CD4-positive, alpha-beta T cell treated with Interleukin-6 at 100 ng/mL for 8 hours (primary cell): ENCODE measurements at regions not wholly inside any gene's neighbourhood (a gene's known extent, or its start where the extent isn't known, plus 50 kb on each side); places are given as distances from the start of the nearest gene placed in this dataset.

Experiments
- DNase-seq: peaks from one replicate; pipeline ENCODE4 v3.0.0-alpha.2; 2020; ENCODE audit warnings: mixed read lengths, low spot score

DNA sequence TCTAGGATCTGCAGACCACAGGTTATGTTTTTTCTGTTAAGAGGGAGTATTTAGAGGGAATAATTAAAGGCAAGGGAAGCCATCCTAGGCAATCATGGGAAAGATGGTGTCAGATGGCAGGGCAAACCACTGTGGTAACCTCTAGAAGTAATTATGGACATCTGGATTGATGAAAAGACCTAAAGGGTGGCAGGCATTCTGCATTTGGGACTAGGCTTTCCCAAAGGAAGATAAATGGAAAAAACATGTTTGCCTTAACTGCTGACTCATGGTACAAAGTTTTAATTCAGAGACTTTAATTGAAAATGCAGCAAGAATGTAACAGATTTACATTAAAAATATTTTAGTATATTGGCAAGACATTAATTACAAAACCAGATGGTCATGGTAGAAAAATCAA is 88.1 kb downstream of the TMEM30B start:
- DNase-seq, result no peak

DNA sequence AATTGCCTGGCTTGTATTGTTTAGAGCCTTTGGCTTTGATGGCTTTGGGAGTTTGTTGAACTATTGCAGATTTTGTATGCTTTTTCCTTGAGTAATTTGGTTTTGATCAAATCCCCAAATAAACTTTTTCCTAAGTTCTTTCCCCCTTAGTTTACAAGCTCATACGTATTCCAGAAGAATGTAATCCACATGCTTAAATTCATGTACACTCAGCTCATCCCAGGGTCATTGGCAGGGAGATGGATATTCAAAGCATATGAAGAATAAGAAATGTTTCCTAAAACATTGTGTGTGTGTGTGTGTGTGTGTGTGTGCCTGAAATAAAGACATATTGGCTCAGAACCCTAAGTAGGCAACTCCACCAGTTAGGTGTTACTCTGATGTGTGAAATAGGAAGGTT is 89.4 kb downstream of the TMEM30B start:
- no peak for DNase-seq

DNA sequence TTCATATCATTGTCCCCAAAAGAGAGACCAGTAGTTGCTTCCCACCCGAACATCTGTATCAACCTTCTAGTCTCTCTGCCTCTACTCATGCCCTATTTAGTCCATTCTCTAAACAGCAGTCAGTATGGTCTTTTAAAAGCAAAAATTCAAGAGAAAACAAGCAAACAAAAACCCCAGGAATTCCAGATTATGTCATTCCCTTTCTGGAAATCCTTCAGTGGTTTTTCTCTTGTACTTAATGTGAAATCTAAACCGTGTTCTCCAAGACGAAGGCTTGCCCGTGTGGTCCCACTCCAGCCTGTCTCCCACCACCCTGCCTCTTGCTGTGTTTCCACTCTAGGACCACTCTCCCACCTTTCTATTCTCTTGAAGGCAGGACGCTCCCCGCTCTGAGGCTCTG is 90.8 kb downstream of the TMEM30B start:
- no peak for DNase-seq

DNA sequence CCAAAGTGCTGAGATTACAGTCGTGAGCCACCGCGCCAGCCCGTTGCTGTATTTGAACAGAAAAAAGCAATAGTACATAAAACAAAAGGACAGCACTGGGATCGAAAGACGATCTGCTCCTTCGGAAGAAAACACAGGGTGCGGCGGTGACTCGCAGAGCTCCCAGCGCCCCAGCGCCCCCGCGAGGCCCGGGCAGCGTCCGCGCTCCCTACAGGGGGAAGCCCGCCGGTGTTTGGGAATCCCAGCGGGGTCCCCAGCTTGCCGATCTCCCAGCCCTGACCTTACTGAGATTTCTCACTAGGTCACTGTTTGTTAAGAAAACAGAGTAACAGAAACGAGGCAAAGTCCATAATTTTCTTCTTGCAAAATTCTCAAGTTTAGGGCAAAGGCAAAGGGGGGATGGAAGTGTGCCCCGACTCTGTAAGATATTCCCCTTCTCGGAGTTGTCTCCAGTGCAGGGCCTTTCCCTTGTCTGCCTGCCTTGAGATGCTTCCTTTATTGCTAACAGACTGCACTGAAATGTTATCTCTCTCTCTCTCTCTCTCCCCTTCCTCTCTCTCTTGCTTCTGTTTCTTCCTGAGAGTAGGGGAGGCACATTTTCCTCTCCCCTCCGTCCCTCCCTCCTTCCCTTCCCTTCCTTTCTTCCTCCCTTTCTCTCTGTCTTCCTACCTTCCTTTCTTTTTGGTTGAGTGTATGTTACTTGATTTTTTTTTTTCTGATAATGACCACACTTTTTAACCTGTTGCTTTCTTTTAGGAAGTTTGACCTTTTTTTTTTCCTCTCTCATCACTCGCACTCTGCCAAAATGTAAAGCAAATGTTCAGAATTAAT is 91.9 kb downstream of the TMEM30B start:
- no peak for DNase-seq

DNA sequence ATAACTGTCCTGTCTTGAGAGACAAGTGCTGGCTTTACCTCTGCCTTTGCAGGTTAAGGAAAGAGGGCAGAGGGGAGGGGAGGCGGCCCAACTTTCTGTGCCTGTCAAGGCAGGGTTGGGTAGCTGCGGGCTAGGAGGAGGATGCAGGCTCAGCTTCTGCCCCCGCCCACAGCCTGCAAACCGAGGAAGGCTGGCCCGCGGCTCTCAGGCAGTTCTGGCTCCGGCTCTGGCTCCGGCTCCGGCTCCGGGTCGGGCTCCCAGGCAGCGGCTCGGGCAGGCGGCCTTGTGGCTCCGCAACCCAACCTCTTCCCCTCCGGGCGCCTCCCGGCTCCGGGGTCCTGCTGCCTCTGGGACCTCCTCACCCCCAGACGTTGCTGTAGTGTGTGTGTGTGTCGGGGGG is 92.9 kb downstream of the TMEM30B start:
- no peak for DNase-seq

DNA sequence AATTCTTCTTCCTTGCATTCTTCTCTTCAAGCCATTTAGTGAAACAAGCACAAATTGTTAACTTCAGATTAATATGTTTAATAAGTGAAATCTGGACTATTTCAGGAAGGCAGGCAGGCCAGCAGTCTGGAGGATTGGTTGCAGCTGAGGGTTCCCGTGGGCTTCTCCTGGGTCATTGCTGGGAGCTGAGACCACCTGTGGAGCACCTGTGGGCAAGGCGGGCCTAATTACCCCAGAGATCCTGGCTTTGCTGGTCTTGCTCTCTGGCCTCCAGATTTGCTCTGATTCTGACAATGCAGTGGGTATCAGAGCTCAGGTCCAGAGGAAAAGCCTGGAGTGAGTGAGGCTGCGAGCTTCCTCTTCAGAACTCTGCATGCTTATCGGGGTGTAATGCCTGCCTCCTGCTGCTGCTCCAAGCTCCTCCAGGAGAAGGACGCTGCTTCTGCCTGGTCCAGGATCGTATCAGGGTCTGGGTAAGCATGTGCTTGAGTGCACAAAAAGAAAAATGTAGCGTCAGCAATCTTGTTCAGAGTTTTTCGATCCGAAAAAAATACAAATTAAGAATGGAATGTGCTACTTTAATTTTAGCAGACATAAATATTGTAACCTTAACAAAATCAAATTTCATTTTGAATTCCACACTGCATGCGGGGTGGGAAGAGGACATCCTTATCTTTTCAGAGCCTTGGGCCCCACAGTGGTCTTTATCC is 93.8 kb downstream of the TMEM30B start:
- no peak for DNase-seq

DNA sequence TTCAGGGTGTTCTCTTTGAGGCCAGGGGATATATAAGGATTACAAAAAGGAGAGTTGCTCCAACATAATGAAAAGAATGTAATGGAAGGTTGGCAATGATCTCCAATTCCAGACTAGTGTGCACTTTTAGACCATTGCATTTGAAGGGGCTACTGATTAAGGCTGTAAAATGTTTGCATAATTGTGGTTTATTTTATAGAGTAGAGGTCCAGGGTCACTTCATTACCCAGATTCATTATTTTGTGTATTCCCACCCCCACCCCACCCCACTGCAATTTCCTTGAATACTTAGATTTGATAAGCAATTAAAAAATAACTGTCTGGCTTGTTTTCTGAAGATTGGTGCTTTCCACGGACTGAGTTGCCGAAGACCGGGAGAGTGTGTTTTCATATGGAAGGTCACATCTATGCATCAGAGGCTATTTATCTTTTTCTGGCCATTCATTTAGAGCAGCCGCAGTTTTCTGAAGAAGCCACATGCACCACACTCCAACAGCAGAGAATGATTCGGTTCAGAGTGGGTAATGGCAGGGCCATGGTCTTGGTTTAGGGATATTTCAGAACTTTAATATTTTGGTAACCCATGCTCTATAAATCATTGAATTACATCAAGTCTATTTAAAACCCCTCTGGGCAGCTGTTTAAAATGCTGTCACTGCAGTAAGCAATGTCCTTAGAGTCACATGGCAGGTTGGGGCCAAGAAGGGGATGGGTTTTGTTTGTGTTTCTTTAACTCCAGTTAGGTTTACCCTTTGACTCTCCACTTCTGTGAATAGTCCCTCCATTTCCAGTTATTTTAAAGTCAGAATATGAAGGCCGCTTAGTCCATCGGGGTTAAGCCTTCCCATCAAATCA is 94.6 kb downstream of the TMEM30B start:
- DNase-seq, result no peak

DNA sequence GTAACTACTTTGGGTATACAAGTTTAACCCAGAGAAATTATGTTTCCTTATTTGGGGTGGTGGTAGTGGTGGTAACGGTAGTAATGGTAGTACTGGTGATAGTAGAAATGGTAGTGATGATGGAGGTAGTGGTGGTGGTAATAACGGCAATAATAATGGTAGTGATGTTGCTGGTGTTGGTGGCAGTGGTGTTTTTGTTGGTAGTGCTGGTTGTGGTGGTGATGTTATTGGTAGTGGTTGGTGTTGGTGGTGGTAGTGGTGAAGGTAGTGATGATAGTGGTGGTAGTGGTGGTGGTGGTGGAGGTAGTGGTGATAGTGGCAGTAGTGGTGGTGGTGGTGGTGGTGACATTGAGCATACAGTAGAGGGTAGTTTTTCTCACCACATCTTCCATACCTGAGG is 95.6 kb downstream of the TMEM30B start:
- DNase-seq, result no peak

DNA sequence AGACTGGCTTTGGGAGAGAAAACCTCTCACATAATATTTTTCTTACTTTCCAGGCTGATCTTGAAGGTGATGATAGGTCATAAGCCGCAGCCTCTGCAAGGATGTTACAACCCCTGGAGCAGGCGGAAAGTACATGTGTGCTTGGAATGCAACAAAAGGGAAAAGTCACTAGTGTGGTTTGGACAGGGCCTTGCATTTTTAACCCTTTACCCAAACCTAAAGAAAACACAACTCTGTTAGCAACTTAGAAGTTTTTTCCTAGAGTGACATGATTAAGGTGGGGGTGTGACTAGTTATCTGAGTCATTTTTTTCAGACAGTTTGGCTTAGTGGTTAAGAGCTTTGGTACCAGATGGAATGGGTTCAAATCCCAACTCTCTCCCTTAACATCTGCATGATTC is 97.0 kb downstream of the TMEM30B start:
- DNase-seq, result no peak

DNA sequence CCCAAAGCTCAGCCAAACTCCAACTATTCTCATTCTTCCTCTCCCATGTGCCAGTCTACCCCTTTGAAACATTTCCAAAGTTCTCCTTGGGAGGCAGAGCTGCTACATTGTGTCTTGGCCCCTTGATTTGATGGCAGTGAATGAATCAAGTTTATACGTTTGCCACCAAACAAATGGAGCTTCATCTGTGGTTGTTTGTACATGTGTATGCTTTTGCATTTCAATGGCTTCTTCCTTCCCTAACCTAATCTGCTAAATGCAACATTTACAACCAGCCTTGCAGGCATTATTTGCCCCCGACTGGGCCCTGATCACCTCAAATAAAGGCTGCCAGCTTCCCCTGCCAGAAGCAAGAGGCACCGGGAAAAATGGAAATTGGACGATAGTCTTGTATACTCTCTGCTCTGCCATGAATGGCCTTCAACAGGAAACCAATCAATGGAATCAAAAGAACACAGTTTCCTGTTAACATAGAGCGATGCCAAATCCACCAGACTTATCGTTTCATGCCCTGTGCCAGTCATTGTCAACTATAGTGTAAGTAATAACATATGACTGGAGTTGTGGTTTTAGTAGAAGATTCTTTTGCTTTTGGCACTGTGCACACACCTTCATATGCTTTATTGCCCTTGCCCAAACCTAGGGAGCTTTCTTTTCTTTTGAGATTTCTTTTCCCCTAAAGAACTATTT is 97.8 kb downstream of the TMEM30B start:
- DNase-seq, result no peak

DNA sequence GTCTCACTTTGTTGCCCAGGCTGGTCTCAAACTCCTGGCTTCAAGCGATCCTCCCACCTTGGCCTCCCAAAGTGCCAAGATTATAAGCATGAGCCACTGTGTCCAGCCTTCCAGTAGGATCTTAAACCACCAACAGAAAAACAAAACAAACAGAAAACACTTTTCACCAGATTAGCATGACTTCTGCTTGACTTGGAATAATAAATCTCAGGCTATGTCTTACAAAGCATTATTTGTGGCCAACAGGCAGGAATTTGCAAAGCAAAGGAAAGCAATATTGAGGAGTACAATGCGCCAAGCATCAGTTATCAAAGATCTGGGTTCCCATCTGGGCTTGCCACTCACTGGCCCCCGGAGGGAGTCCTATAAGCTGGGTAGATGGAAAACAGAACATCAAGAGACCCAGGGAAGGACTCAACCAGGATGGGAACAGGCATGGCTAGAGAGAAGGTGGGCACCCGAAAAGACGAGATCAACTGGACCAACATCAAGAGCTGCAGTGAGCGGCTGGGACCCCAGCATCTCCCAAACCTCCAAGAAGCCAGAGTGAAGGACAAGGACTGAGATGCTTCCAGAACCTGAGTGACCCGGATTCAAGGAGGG is 101.2 kb downstream of the TMEM30B start:
- no peak for DNase-seq

DNA sequence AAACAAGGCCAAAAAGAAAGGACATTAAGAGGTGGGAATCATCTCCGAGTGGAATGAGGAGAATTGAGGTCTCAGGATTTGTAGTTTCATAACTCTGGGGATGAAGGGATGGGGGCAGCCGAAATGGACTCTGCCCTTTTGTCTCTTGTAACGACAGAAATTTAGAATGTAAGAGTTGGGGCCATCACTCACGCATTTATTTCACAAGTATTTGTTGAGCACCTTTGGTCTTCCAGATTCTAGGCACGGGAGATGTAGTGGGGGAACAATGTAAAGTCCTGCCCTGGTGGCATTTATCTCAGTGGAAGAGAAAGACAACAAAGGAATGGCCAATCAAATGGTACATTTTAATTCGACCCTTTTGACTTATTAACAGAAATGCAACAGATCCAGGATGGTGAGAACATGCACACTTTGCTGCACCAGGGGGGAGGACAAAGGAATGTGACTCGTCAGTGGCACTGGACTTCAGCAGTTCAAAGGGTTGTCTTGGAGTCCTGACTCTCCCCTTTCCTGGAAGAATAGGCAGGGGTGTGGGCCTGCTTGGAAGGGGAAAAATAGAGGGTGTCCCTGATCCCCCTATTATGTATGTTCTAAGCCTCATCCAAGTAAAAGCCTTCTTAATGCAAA is 102.0 kb downstream of the TMEM30B start:
- no peak for DNase-seq

DNA sequence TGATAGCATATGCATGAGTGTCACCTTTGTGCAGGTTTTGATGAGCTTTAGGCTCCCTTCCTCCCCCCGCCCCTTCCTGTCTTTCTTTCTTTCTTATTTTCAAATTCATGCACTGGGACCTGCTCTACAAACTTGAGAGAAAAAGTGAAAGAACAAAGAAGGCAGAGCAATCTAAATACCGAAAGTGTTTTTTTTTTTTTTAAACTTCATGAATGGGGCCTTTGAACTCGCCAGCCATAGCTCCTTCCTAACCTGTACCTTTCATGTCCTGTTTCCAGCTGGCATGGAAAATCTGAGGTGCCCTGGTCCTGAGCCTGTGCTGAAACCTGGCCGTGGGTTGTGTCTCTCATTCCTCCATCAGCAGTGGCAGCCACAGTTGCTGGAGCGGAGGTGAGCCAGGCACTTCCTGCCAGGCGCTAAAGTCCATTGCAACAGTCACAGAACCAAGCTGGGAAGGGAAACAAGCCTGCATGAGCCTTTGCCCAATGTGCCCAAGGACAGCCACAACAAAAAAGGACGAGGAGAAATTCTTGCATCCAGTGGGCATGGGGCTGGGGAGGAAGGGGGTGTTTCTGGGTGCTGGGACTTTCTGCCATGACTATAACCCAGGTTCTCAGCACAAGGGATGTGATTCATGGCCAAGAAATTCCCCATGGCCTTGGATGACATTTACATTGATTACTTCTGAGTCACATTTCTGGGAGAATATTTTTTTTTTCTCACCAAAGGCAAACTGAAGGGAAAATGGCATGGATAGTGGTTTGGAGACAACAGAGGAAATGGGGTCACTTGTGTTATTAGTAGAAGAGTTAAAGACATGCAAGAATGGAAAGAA is 102.7 kb downstream of the TMEM30B start:
- peak; percentile 3 for DNase-seq

DNA sequence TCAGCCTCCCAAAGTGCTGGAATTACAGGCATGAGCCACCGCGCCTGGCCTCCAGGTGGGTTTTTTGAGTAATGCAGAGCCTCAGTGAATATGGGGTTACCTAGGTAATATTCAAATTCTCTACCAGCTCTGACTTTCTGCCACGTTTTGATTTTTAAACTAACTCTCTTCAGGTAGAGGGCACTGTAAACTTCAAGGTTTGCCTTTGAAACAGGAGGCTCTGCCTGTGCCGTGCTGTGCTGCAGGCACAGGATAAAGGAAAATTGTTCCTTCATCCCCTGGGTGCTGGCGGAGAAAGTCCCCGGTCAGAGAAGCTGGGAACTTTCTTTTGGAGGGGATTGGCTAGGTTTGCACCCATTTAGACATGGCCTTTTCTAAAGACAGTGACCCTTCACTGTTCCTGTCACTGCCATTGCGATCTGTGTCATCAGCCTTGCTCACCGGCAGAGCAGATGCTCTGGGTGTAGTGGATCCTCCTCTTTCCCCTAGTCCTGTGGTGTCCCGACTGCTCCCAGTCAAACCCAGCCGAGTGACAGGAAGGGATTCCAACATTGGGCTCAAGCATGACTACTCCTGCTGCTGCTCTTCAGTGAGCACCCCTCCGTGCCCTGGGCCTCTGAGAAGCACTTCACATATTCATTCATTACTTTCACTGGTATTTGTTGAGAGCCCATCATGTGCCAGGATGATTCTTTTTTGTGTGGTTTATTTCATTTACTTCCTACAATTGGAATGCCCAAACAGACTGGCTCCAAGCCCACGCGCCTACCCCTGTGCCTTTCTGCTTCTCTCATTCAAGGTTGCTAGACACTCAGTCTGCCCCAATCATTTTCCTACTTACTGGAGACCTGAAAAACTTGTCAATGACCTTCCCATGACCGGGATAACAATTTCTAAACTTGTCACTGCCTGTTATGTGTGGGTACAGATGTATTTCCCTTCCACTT is 103.6 kb downstream of the TMEM30B start:
- no peak for DNase-seq

DNA sequence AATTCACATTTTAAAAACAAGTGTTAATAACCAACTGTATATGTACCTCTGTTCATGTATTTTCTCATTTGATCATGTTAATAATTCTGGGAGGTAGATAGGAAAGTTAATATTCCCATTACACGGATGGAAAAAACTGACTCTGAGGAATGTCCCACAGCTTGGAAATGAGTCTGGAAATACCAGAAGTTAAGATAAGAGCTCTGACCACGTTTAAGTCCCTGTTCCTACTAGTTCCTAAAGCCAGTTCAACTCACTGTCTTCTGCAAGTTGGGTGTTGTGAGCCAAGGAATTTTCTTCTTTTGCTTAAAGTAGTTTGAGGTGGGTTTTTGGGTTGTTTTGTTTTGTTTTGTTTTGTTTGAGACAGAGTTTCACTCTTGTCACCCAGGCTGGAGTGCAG is 104.5 kb downstream of the TMEM30B start:
- no peak for DNase-seq

DNA sequence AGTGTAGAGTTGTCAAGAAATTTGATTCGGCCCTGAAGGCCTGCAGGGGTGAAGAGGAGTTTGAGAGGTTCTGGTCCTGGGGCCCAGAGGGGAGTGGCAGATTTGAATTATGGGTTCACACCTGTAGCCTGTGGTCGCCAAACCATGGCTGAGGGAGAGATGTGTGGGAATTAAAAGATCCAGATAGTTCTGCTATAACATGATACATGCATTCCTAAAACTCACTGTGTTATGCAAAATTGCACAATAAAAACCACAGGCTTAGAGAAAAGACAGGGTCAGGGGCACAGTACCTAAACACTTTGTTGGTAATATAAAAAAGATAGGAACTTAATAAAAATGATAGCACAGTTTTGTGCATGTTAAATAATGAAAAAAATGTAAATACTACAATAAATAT is 106.2 kb downstream of the TMEM30B start:
- DNase-seq, result no peak

DNA sequence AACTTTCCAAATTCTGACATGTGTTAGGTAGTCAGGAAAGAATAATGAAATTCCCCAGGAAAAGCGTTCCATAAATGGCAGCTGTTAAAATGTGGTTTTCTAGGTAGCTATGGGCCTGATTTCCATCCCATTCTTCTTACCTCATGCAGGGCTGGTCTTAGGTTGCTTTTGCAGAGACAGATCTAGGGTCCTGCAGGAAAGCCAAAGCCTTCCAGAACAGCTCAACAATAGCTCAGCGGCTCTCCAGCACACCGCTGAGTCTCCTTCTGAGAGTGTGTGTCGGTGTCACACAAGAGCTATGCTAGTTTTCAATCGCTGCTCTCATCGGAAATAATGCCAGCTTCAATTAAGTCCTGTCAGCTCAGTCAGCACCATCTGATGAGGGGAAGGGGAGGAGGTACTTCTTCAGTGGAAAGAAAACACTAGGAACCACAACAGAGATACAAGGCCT is 106.7 kb downstream of the TMEM30B start:
- no peak for DNase-seq

DNA sequence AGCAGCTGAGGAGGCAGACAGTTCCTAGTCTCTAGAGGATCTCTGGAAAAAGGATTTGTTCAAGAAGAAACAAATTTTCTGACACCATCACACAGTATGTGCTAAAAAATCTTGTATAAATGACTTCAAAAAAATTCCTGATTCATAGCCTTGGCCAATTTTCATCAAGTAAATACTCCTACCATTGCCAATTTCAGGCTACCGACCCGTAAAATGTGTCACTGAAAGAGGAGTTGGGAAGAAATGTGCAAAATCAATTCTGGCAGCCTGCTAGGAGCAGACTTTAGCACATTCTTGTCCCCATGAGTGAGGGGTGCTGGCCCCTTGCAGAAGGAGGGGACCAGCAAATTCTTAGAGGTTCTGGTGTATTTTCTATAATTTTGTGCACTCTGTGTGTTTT is 109.4 kb downstream of the TMEM30B start:
- DNase-seq, result no peak

DNA sequence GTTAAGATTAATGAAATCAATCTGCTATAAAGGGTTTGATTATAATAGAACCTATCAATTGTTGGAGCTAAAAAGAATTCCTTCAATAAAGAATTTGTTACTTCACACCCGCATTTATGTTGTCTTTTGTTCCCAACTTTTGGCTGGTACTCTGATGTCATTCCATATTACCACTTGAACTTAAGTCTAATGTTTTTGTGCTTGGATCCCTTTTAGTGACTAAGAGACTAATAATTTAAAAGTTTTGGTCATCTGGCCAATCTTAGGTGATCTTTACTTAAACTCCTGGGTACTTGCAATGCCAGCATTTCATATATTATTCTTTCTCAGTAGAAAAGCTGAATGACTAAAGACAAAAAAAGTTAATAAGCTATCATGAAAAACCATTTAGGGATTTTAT is 113.0 kb downstream of the TMEM30B start:
- no peak for DNase-seq
